Sciatic nerve (tissue), 2 donors: ENCODE measurements at regions not wholly inside any gene's neighbourhood (a gene's known extent, or its start where the extent isn't known, plus 50 kb on each side); places are given as distances from the start of the nearest gene placed in this dataset.
"Not testable (repeated sequence)": the region's sequence is repeated elsewhere in the genome, so short reads cannot be mapped to it uniquely, and the experiment has no call there.

Experiments
- ATAC-seq: fragments of 200-7000 bp; cut with Tn5 transposase; one replicate; pipeline ENCODE4 v1.9.1; 2020; ENCODE audit warnings: mild to moderate bottlenecking, moderate library complexity
- DNase-seq: peaks from one replicate; pipeline ENCODE4 v3.0.0-alpha.2; 2020; ENCODE audit warnings: low spot score
- intact Hi-C: fragments of 100-400 bp; cut with DNase I; formaldehyde crosslinking; loops from one replicate; pipeline ENCODE4 v1.14.2; 2022
- donor health status: DM: no; HTN: no; CAD: no.
- donor health status: DM: no; HTN: no; CAD: no.

GRCh38 chr10:108582387-108582786 lies 1340.9 kb downstream of the XPNPEP1 start:
- intact Hi-C loops, result no loop called here
- ATAC-seq (no peak), DNase-seq (no peak)

GRCh38 chr10:108578258-108578657 lies 1345.1 kb downstream of the XPNPEP1 start:
- intact Hi-C loops, result no loop called here
- DNase-seq (no peak), ATAC-seq (no peak)

GRCh38 chr10:108574233-108574632 lies 1349.1 kb downstream of the XPNPEP1 start:
- no peak for DNase-seq
- ATAC-seq, result no peak
- intact Hi-C loops, result no loop called here

- DNase-seq (no peak), ATAC-seq (no peak)
- intact Hi-C loops, result no loop called here
Observed at GRCh38 chr10:108568824-108569223, 1354.5 kb downstream of the XPNPEP1 start.

- ATAC-seq, result no peak
- intact Hi-C loops, result no loop called here
Observed at GRCh38 chr10:108567899-108568752, 1355.2 kb downstream of the XPNPEP1 start.

GRCh38 chr10:108566316-108567107 lies 1356.8 kb downstream of the XPNPEP1 start:
- DNase-seq (no peak), ATAC-seq (no peak)
- intact Hi-C loops, result no loop called here

More at GRCh38 chr10:108567899-108568752, 1355.2 kb downstream of the XPNPEP1 start:
- no peak for DNase-seq

GRCh38 chr10:108562105-108562504 lies 1361.2 kb downstream of the XPNPEP1 start:
- DNase-seq, result no peak
- ATAC-seq, result no peak
- intact Hi-C loops, result no loop called here

- ATAC-seq (no peak), DNase-seq (no peak)
- intact Hi-C loops, result no loop called here
Observed at GRCh38 chr10:108561649-108562048, 1361.7 kb downstream of the XPNPEP1 start.

- no peak for DNase-seq
- ATAC-seq, result no peak
- intact Hi-C loops, result no loop called here
Observed at GRCh38 chr10:108560488-108560887, 1362.8 kb downstream of the XPNPEP1 start.

GRCh38 chr10:108556186-108556585 lies 1367.1 kb downstream of the XPNPEP1 start:
- DNase-seq, result no peak
- intact Hi-C loops, result no loop called here
- no peak for ATAC-seq

- ATAC-seq (no peak), DNase-seq (no peak)
- intact Hi-C loops, result no loop called here
Observed at GRCh38 chr10:108545921-108546320, 1377.4 kb downstream of the XPNPEP1 start.

- intact Hi-C loops, result no loop called here
- no peak for ATAC-seq
- peak; percentile 71 for DNase-seq
Observed at GRCh38 chr10:108544500-108545120, 1378.7 kb downstream of the XPNPEP1 start.

- intact Hi-C loops, ATAC-seq, DNase-seq: not testable (repeated sequence)
Observed at GRCh38 chr10:108533551-108533950, 1369.0 kb upstream of the SORCS1 start.

- no peak for DNase-seq
- no peak for ATAC-seq
Observed at GRCh38 chr10:108523016-108523800, 1358.7 kb upstream of the SORCS1 start.

GRCh38 chr10:108521827-108522492 lies 1357.5 kb upstream of the SORCS1 start:
- no peak for DNase-seq
- no peak for ATAC-seq
- intact Hi-C loops, result no loop called here

More at GRCh38 chr10:108523016-108523800, 1358.7 kb upstream of the SORCS1 start:
- intact Hi-C loops, result no loop called here

GRCh38 chr10:108515821-108516220 lies 1351.3 kb upstream of the SORCS1 start:
- intact Hi-C loops, result no loop called here
- no peak for DNase-seq
- no peak for ATAC-seq

- DNase-seq (no peak), ATAC-seq (no peak)
- intact Hi-C loops, result no loop called here
Observed at GRCh38 chr10:108500396-108500795, 1335.9 kb upstream of the SORCS1 start.

GRCh38 chr10:108496106-108496505 lies 1331.6 kb upstream of the SORCS1 start:
- no peak for ATAC-seq

More at GRCh38 chr10:108496106-108496505, 1331.6 kb upstream of the SORCS1 start:
- DNase-seq, result no peak
- intact Hi-C loops, result no loop called here
